ENCODE measurements at regions not wholly inside any gene's neighbourhood (a gene's known extent, or its start where the extent isn't known, plus 50 kb on each side); places are given as distances from the start of the nearest gene placed in this dataset.
"Not testable (repeated sequence)": the region's sequence is repeated elsewhere in the genome, so short reads cannot be mapped to it uniquely, and the experiment has no call there.

GRCh38 chr4:180341926-180342325 is 1901.3 kb upstream of the TENM3 start:
- Mint-ChIP-seq H3K4me1 (ENCODE audit: low read depth, unreplicated experiment) (no peaks in the 10 kb centered on the region), H3K9me3 (ENCODE audit: unreplicated experiment) (no peaks in the 10 kb centered on the region), H3K4me3 (ENCODE audit: unreplicated experiment) (no peak overlapping the region), H3K27me3 (ENCODE audit: insufficient read depth, unreplicated experiment) (no peaks in the 10 kb centered on the region), H3K27ac (ENCODE audit: unreplicated experiment) (no peak overlapping the region), H3K36me3 (ENCODE audit: insufficient read depth, unreplicated experiment) (no peaks in the 10 kb centered on the region)
- no peak for DNase-seq
- POLR2A ChIA-PET: no interaction called here
- no peaks in the 10 kb centered on the region for H3K27me3 ChIP-seq (replicated peaks; ENCODE audit: control insufficient read depth, insufficient read depth, low read length)
- no peaks in the 10 kb centered on the region for H3K36me3 ChIP-seq (ENCODE audit: control insufficient read depth, insufficient read depth, low read length)
- intact Hi-C loops (cut with micrococcal nuclease; ENCODE audit: unreplicated experiment): no loop called here
- CTCF ChIA-PET: no interaction called here
- no peak overlapping the region for H3K4me3 ChIP-seq (ENCODE audit: low read depth, low read length)
- BruUV-seq (replicated peaks): no TSS peak
- no peaks in the 10 kb centered on the region for H3K9me3 ChIP-seq
- no peaks in the 10 kb centered on the region for H3K4me1 ChIP-seq
- TF ChIP-seq CTCF (IDR thresholded peaks at IDR 0.05; ENCODE audit: insufficient read depth in 1 of 2, low read depth in 1 of 2, low read length in 1 of 2, severe bottlenecking in 1 of 2, unreplicated experiment in 1 of 2): no peak

GRCh38 chr4:180350901-180351300 is 1892.3 kb upstream of the TENM3 start:
- no peaks in the 10 kb centered on the region for H3K4me1 ChIP-seq
- Mint-ChIP-seq H3K9me3 (ENCODE audit: unreplicated experiment) (no peaks in the 10 kb centered on the region), H3K27ac (ENCODE audit: unreplicated experiment) (no peak overlapping the region), H3K27me3 (ENCODE audit: insufficient read depth, unreplicated experiment) (no peaks in the 10 kb centered on the region), H3K36me3 (ENCODE audit: insufficient read depth, unreplicated experiment) (no peaks in the 10 kb centered on the region), H3K4me1 (ENCODE audit: low read depth, unreplicated experiment) (no peaks in the 10 kb centered on the region), H3K4me3 (ENCODE audit: unreplicated experiment) (no peak overlapping the region)
- no peaks in the 10 kb centered on the region for H3K36me3 ChIP-seq (ENCODE audit: control insufficient read depth, insufficient read depth, low read length)
- CTCF ChIA-PET: no interaction called here
- TF ChIP-seq CTCF (IDR thresholded peaks at IDR 0.05; ENCODE audit: insufficient read depth in 1 of 2, low read depth in 1 of 2, low read length in 1 of 2, severe bottlenecking in 1 of 2, unreplicated experiment in 1 of 2): no peak
- no peaks in the 10 kb centered on the region for H3K9me3 ChIP-seq
- BruUV-seq (replicated peaks): no TSS peak
- intact Hi-C loops (cut with micrococcal nuclease; ENCODE audit: unreplicated experiment): no loop called here
- POLR2A ChIA-PET: no interaction called here
- H3K4me3 ChIP-seq (ENCODE audit: low read depth, low read length): no peak overlapping the region
- DNase-seq: no peak
- H3K27me3 ChIP-seq (replicated peaks; ENCODE audit: control insufficient read depth, insufficient read depth, low read length): no peaks in the 10 kb centered on the region

- no peak for TF ChIP-seq CTCF (IDR thresholded peaks at IDR 0.05; ENCODE audit: insufficient read depth in 1 of 2, low read depth in 1 of 2, low read length in 1 of 2, severe bottlenecking in 1 of 2, unreplicated experiment in 1 of 2)
- H3K36me3 ChIP-seq (ENCODE audit: control insufficient read depth, insufficient read depth, low read length): no peaks in the 10 kb centered on the region
- no peak overlapping the region for H3K27ac Mint-ChIP-seq (ENCODE audit: unreplicated experiment)
Measured at GRCh38 chr4:180356766-180357165, 1886.4 kb upstream of the TENM3 start.

GRCh38 chr4:180360113-180360512 is 1883.1 kb upstream of the TENM3 start:
- H3K4me1 Mint-ChIP-seq (ENCODE audit: low read depth, unreplicated experiment); H3K27me3 ChIP-seq (replicated peaks; ENCODE audit: control insufficient read depth, insufficient read depth, low read length); H3K4me3 Mint-ChIP-seq (ENCODE audit: unreplicated experiment); intact Hi-C loops (cut with micrococcal nuclease; ENCODE audit: unreplicated experiment); H3K36me3 ChIP-seq (ENCODE audit: control insufficient read depth, insufficient read depth, low read length); H3K27me3 Mint-ChIP-seq (ENCODE audit: insufficient read depth, unreplicated experiment); DNase-seq; H3K36me3 Mint-ChIP-seq (ENCODE audit: insufficient read depth, unreplicated experiment); H3K27ac Mint-ChIP-seq (ENCODE audit: unreplicated experiment); H3K9me3 ChIP-seq; H3K9me3 Mint-ChIP-seq (ENCODE audit: unreplicated experiment); POLR2A ChIA-PET; H3K4me1 ChIP-seq; CTCF ChIA-PET; H3K4me3 ChIP-seq (ENCODE audit: low read depth, low read length); BruUV-seq (replicated peaks): not testable (repeated sequence)

More at GRCh38 chr4:180356766-180357165, 1886.4 kb upstream of the TENM3 start:
- no peaks in the 10 kb centered on the region for H3K9me3 Mint-ChIP-seq (ENCODE audit: unreplicated experiment)
- H3K27me3 Mint-ChIP-seq (ENCODE audit: insufficient read depth, unreplicated experiment): no peaks in the 10 kb centered on the region
- Histone ChIP-seq H3K4me3 (ENCODE audit: low read depth, low read length) (no peak overlapping the region), H3K27me3 (replicated peaks; ENCODE audit: control insufficient read depth, insufficient read depth, low read length) (no peaks in the 10 kb centered on the region), H3K9me3 (no peaks in the 10 kb centered on the region), H3K4me1 (no peaks in the 10 kb centered on the region)
- BruUV-seq (replicated peaks): no TSS peak
- no peak for DNase-seq
- no peaks in the 10 kb centered on the region for H3K4me1 Mint-ChIP-seq (ENCODE audit: low read depth, unreplicated experiment)
- H3K4me3 Mint-ChIP-seq (ENCODE audit: unreplicated experiment): no peak overlapping the region
- CTCF ChIA-PET: no interaction called here
- intact Hi-C loops (cut with micrococcal nuclease; ENCODE audit: unreplicated experiment): no loop called here
- no peaks in the 10 kb centered on the region for H3K36me3 Mint-ChIP-seq (ENCODE audit: insufficient read depth, unreplicated experiment)
- POLR2A ChIA-PET: no interaction called here

Data from Caco-2 (cell line).